HG03432 (cell line): ENCODE measurements at regions not wholly inside any gene's neighbourhood (a gene's known extent, or its start where the extent isn't known, plus 50 kb on each side); places are given as distances from the start of the nearest gene placed in this dataset.
"Not testable (repeated sequence)": the region's sequence is repeated elsewhere in the genome, so short reads cannot be mapped to it uniquely, and the experiment has no call there.

Experiments used
- ATAC-seq: cut with Tn5 transposase; IDR thresholded peaks from one replicate; pipeline ENCODE4 v1.9.1; 2021; ENCODE audit warnings: mild to moderate bottlenecking, moderate library complexity; ENCODE audit not compliant: unreplicated experiment

- no peak for ATAC-seq
These were observed 492.3 kb downstream of the ZEB2 start for GRCh38 chr2:144027593-144027992.

GRCh38 chr2:144026753-144027152 is 493.2 kb downstream of the ZEB2 start:
- ATAC-seq: no peak

GRCh38 chr2:144020047-144020446 is 499.9 kb downstream of the ZEB2 start:
- no peak for ATAC-seq

- no peak for ATAC-seq
These were observed 504.2 kb downstream of the ZEB2 start for GRCh38 chr2:144015655-144016245.

GRCh38 chr2:144015036-144015435 is 504.9 kb downstream of the ZEB2 start:
- ATAC-seq: no peak

- ATAC-seq: no peak
These were observed 505.8 kb downstream of the ZEB2 start for GRCh38 chr2:144014103-144014502.

GRCh38 chr2:144012304-144012703 is 507.6 kb downstream of the ZEB2 start:
- ATAC-seq: no peak

- ATAC-seq: peak; percentile 66
These were observed 508.4 kb downstream of the ZEB2 start for GRCh38 chr2:144011553-144011952.

GRCh38 chr2:144011098-144011497 is 508.8 kb downstream of the ZEB2 start:
- ATAC-seq: no peak

- ATAC-seq: no peak
These were observed 509.7 kb downstream of the ZEB2 start for GRCh38 chr2:144010096-144010836.

- no peak for ATAC-seq
These were observed 513.8 kb downstream of the ZEB2 start for GRCh38 chr2:144006139-144006538.

GRCh38 chr2:144004742-144005141 is 515.2 kb downstream of the ZEB2 start:
- no peak for ATAC-seq

- no peak for ATAC-seq
These were observed 516.4 kb downstream of the ZEB2 start for GRCh38 chr2:144003460-144004075.

GRCh38 chr2:143996974-143997373 is 522.9 kb downstream of the ZEB2 start:
- ATAC-seq: no peak

- ATAC-seq: no peak
These were observed 525.0 kb downstream of the ZEB2 start for GRCh38 chr2:143994961-143995360.

- ATAC-seq: not testable (repeated sequence)
These were observed 528.3 kb downstream of the ZEB2 start for GRCh38 chr2:143991596-143991995.

- no peak for ATAC-seq
These were observed 531.8 kb downstream of the ZEB2 start for GRCh38 chr2:143988082-143988481.

- ATAC-seq: no peak
These were observed 538.5 kb downstream of the ZEB2 start for GRCh38 chr2:143981428-143981827.

- ATAC-seq: no peak
These were observed 542.6 kb downstream of the ZEB2 start for GRCh38 chr2:143977356-143977755.

- no peak for ATAC-seq
These were observed 544.7 kb downstream of the ZEB2 start for GRCh38 chr2:143975216-143975615.

GRCh38 chr2:143974262-143974661 is 545.7 kb downstream of the ZEB2 start:
- no peak for ATAC-seq

GRCh38 chr2:143968860-143969259 is 551.1 kb downstream of the ZEB2 start:
- no peak for ATAC-seq
